Bronchial epithelial cell (primary cell): ENCODE measurements at regions not wholly inside any gene's neighbourhood (a gene's known extent, or its start where the extent isn't known, plus 50 kb on each side); places are given as distances from the start of the nearest gene placed in this dataset.
"Not testable (repeated sequence)": the region's sequence is repeated elsewhere in the genome, so short reads cannot be mapped to it uniquely, and the experiment has no call there.

Experiments used
- DNase-seq: peaks from one replicate; pipeline ENCODE4 v3.0.0-alpha.2; 2010; ENCODE audit warnings: low read depth
- FAIRE-seq: peaks from 2 replicates; lab custom pipeline; 2011; peaks lifted over from hg19 to GRCh38; lab: Jason Lieb, UNC
- H3K27me3 ChIP-seq: 2 replicates; pipeline ENCODE4 v1.5.1; 2011; ENCODE audit warnings: low read length; ENCODE audit not compliant: control insufficient read depth, insufficient read depth
- H3K36me3 ChIP-seq: 2 replicates; pipeline ENCODE4 v1.5.1; 2011; ENCODE audit warnings: low read length; ENCODE audit not compliant: control insufficient read depth, insufficient read depth
- H3K4me3 ChIP-seq: 2 replicates; pipeline ENCODE4 v1.5.1; 2011; ENCODE audit warnings: mild to moderate bottlenecking, low read depth, low read length, control low read depth
- TF ChIP-seq, protein P1 (sequence below): IDR thresholded peaks from 2 replicates; pipeline ENCODE4 v1.5.1; 2011; ENCODE audit warnings: mild to moderate bottlenecking, moderate library complexity, low read length, control low read depth, inconsistent platforms; ENCODE audit not compliant: insufficient read depth, severe bottlenecking

DNA sequence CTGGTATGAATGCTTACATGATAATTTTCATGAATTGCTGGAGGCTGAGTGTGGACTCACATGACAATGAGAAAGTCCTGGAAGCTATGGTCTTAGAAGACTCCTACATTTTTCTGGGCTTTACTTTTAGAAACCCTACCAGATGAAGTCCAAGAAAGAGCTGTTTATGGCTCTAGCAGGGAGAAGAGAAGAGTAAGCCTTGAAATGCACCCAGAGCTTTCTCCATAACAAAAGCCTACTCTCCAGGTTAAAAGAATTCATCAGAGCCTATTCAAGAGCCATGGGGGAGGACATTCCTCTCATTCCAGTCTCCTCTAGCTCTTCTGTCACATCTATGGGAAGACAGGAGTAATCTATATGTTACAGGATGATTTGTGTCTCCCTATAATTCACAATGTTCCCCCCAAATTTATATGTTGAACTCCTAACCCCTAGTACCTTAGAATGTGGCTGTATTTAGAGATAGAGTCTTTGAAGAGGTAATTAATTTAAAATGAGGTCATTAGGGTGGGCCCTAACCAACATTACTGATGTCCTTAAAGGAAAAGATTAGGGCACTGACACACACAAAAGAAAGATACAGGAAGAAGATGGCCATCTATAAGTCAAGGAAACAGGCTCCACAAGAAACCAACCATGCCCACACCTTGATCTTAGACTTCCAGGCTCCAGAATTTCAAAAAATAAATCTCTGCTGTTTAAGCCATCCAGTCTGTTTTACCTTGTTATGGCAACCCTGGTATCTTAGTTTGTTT is 193.8 kb upstream of the PTER start:
- Histone ChIP-seq H3K27me3 (no peaks in the 10 kb centered on the region), H3K36me3 (no peaks in the 10 kb centered on the region), H3K4me3 (no peak overlapping the region)
- no peak for DNase-seq
- no peak for FAIRE-seq
- TF ChIP-seq, protein P1, sequence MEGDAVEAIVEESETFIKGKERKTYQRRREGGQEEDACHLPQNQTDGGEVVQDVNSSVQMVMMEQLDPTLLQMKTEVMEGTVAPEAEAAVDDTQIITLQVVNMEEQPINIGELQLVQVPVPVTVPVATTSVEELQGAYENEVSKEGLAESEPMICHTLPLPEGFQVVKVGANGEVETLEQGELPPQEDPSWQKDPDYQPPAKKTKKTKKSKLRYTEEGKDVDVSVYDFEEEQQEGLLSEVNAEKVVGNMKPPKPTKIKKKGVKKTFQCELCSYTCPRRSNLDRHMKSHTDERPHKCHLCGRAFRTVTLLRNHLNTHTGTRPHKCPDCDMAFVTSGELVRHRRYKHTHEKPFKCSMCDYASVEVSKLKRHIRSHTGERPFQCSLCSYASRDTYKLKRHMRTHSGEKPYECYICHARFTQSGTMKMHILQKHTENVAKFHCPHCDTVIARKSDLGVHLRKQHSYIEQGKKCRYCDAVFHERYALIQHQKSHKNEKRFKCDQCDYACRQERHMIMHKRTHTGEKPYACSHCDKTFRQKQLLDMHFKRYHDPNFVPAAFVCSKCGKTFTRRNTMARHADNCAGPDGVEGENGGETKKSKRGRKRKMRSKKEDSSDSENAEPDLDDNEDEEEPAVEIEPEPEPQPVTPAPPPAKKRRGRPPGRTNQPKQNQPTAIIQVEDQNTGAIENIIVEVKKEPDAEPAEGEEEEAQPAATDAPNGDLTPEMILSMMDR: no peak

DNA sequence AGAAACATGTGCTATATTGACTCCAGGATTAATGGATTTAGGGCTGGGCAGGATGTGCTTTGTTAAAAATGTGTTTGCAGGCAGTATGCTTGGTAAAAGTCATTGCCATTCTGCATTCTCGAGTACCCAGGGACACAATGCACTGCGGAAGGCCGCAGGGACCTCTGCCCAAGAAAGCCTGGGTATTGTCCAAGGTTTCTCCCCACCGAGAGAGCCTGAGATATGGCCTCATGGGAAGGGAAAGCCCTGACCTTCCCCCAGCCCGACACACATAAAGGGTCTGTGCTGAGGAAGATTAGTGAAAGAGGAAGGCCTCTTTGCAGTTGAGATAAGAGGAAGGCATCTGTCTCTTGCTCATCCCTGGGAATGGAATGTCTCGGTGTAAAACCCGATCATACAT is 186.7 kb upstream of the PTER start:
- not testable (repeated sequence) for H3K27me3 ChIP-seq, DNase-seq, FAIRE-seq, H3K36me3 ChIP-seq, H3K4me3 ChIP-seq

DNA sequence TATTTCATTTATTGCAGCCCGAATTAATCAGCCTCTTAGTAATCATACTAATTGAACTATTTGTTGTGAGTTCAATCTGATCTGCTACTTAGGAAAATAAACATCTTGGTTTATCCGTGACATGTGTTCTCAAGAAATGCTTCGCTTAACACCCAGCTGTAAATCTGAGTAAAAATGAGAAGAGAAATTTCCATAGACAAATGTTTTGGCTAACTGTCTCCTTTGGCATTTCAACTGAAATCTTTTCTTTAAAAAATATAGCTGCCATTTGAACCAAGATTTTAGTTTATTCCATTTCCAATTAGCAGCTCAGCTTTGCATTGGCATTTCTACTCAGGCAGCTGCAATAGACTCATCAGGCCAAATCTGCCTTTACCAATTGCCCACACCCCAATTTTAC is 180.5 kb upstream of the PTER start:
- Histone ChIP-seq H3K36me3 (no peaks in the 10 kb centered on the region), H3K27me3 (no peaks in the 10 kb centered on the region), H3K4me3 (no peak overlapping the region)
- no peak for FAIRE-seq
- no peak for DNase-seq
- TF ChIP-seq, protein P1: no peak

DNA sequence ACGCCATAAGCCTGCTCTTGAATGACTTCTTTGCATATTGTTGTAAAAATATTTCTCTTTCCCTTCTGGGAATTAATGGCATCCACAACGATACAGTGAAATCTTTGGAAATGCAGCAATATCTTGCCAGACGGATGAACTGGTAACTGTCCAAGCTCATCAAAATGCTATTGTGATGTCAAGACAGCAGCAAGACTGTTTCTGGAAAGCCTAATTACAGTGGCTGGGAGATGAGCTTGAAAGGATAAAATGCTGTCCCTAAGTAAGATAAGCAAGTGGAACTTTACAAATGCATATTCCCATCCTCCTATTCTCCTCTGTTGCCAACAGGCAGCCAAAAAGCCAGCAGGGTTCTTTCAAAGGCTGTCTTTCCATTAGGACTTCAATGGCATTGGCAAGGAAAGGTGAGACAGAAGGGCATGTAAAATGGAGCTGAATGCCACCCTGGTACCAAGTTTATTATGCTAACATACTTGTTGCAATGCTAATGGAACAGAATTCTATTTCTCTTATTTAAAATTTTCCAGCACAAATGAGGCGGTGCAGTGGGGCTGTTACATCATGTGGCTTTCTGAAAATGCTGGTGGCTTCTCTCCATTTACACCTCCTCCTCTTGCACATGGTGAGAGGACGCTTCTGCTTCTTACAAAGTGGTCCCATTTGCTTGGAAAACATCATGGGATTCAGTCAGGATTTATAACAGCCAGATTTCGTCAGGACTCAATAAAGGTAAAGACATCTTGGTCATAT is 178.3 kb upstream of the PTER start:
- TF ChIP-seq, protein P1: no peak
- Histone ChIP-seq H3K27me3 (no peaks in the 10 kb centered on the region), H3K36me3 (no peaks in the 10 kb centered on the region), H3K4me3 (no peak overlapping the region)
- FAIRE-seq (no peak), DNase-seq (no peak)

DNA sequence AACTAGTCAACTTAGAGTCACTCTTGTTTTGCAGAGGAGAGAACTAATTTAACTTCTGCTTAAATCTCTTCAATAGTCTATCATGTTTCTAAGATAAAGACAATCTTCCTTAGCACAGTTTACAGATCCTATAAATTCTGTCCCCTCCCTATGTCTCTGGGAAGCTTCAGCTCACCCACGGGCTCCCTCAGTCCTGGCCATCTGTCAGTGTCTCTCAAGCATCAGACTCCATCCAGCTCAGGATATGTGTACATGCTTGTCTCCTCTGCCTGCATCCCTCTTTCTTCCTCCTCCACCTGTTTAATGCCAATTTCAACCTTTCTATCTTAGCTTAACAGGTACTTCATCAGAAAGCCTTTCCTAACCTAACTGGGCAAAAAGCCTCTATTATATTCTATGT is 177.1 kb upstream of the PTER start:
- TF ChIP-seq, protein P1: no peak
- H3K36me3 ChIP-seq: no peaks in the 10 kb centered on the region

DNA sequence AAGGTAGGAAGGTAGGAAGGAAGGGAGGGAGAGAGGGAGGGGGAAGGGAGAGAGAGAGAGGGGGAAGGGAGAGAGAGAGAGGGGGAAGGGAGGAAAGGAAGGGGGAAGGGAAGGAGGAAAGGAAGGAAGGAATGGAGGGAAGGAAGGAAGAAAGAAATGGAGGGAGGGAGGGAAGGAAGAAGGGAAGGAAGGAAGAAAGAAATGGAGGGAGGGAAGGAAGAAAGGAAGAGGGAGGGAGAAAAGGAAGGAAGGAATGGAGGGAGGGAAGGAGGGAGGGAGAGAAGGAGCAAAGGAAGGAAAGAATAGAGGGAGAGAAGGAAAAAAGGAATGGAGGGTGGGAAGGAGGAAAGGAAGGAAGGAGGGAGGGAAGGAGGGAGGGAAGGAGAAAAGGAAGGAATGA is 176.4 kb upstream of the PTER start:
- no peak for DNase-seq

More for the DNA sequence above, 177.1 kb upstream of the PTER start:
- Histone ChIP-seq H3K27me3 (no peaks in the 10 kb centered on the region), H3K4me3 (no peak overlapping the region)
- FAIRE-seq (no peak), DNase-seq (no peak)

More for the DNA sequence above, 176.4 kb upstream of the PTER start:
- Histone ChIP-seq H3K27me3 (no peaks in the 10 kb centered on the region), H3K36me3 (no peaks in the 10 kb centered on the region), H3K4me3 (no peak overlapping the region)
- FAIRE-seq: no peak
- TF ChIP-seq, protein P1: no peak
